ENCODE measurements at regions not wholly inside any gene's neighbourhood (a gene's known extent, or its start where the extent isn't known, plus 50 kb on each side); places are given as distances from the start of the nearest gene placed in this dataset.

GRCh38 chr7:142594078-142594477, 155.2 kb upstream of the PRSS1 start:
- no peak overlapping the region for H3K4me3 ChIP-seq
- H3K9ac ChIP-seq (ENCODE audit: insufficient read length) = no peak overlapping the region
- H3K9me3 ChIP-seq (ENCODE audit: low read depth, low read length) = no peaks in the 10 kb centered on the region
- DNase-seq (ENCODE audit: low read depth, low spot score) = no peak
- no peaks in the 10 kb centered on the region for H3K36me3 ChIP-seq (ENCODE audit: insufficient read depth, low read length)
- H3K27ac ChIP-seq = no peak overlapping the region
- TF ChIP-seq POLR2AphosphoS5 (IDR thresholded peaks at IDR 0.05; ENCODE audit: borderline replicate concordance, low read depth, low read length) (no peak), EZH2 (IDR thresholded peaks at IDR 0.05) (no peak), FOXP2 (optimal IDR thresholded peaks at IDR 0.05; ENCODE audit: control extremely low read depth, extremely low read length, insufficient read depth) (no peak)

DNA sequence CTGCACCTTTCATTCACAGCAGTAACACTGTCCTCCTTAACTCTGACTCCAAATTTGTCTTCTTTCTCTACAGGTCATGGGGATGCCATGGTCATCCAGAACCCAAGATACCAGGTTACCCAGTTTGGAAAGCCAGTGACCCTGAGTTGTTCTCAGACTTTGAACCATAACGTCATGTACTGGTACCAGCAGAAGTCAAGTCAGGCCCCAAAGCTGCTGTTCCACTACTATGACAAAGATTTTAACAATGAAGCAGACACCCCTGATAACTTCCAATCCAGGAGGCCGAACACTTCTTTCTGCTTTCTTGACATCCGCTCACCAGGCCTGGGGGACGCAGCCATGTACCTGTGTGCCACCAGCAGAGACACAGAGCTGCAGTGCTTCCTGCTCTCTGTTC, 156.2 kb upstream of the PRSS1 start:
- no peak overlapping the region for H3K4me3 ChIP-seq
- no peak for DNase-seq (ENCODE audit: low read depth, low spot score)
- H3K9ac ChIP-seq (ENCODE audit: insufficient read length) = no peak overlapping the region
- no peaks in the 10 kb centered on the region for H3K9me3 ChIP-seq (ENCODE audit: low read depth, low read length)
- no peak overlapping the region for H3K27ac ChIP-seq
- H3K36me3 ChIP-seq (ENCODE audit: insufficient read depth, low read length) = no peaks in the 10 kb centered on the region
- no peak for TF ChIP-seq POLR2AphosphoS5 (IDR thresholded peaks at IDR 0.05; ENCODE audit: borderline replicate concordance, low read depth, low read length)

- H3K4me3 ChIP-seq = no peak overlapping the region
- H3K36me3 ChIP-seq (ENCODE audit: insufficient read depth, low read length) = no peaks in the 10 kb centered on the region
- H3K9me3 ChIP-seq (ENCODE audit: low read depth, low read length) = no peaks in the 10 kb centered on the region
- DNase-seq (ENCODE audit: low read depth, low spot score) = no peak
- H3K9ac ChIP-seq (ENCODE audit: insufficient read length) = no peak overlapping the region
- TF ChIP-seq POLR2AphosphoS5 (IDR thresholded peaks at IDR 0.05; ENCODE audit: borderline replicate concordance, low read depth, low read length) = no peak
- no peak for TF ChIP-seq EZH2 (IDR thresholded peaks at IDR 0.05)
- no peak for TF ChIP-seq FOXP2 (optimal IDR thresholded peaks at IDR 0.05; ENCODE audit: control extremely low read depth, extremely low read length, insufficient read depth)
- H3K27ac ChIP-seq = no peak overlapping the region
These were observed 156.6 kb upstream of the PRSS1 start for GRCh38 chr7:142592664-142593063.

DNA sequence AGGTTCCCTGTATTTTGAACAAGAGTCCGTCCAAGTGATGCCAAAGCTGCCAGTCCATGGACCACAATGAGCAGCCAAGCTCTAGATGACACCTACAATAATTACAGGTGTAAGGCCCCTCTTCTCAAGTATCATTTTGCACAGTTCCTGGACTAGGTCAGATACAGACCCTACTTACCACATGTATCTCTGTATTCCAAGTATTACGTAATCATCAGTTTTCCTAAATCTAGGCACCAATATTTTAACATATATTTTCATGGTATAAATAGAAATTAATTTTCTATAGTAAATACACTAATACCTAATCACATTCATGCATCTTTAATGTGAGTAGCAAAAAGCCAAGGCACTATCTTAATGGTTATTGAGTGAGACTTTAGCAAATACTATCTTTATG, 157.0 kb upstream of the PRSS1 start:
- no peak for DNase-seq (ENCODE audit: low read depth, low spot score)
- no peaks in the 10 kb centered on the region for H3K36me3 ChIP-seq (ENCODE audit: insufficient read depth, low read length)
- H3K9ac ChIP-seq (ENCODE audit: insufficient read length) = no peak overlapping the region
- TF ChIP-seq EZH2 (IDR thresholded peaks at IDR 0.05) (no peak), FOXP2 (optimal IDR thresholded peaks at IDR 0.05; ENCODE audit: control extremely low read depth, extremely low read length, insufficient read depth) (no peak), POLR2AphosphoS5 (IDR thresholded peaks at IDR 0.05; ENCODE audit: borderline replicate concordance, low read depth, low read length) (no peak)
- H3K27ac ChIP-seq = no peak overlapping the region
- H3K9me3 ChIP-seq (ENCODE audit: low read depth, low read length) = no peaks in the 10 kb centered on the region
- no peak overlapping the region for H3K4me3 ChIP-seq

GRCh38 chr7:142590830-142591457, 158.3 kb upstream of the PRSS1 start:
- Histone ChIP-seq H3K9me3 (ENCODE audit: low read depth, low read length) (no peaks in the 10 kb centered on the region), H3K9ac (ENCODE audit: insufficient read length) (no peak overlapping the region), H3K36me3 (ENCODE audit: insufficient read depth, low read length) (no peaks in the 10 kb centered on the region), H3K4me3 (no peak overlapping the region), H3K27ac (no peak overlapping the region)
- no peak for DNase-seq (ENCODE audit: low read depth, low spot score)
- no peak for TF ChIP-seq FOXP2 (optimal IDR thresholded peaks at IDR 0.05; ENCODE audit: control extremely low read depth, extremely low read length, insufficient read depth)
- no peak for TF ChIP-seq POLR2AphosphoS5 (IDR thresholded peaks at IDR 0.05; ENCODE audit: borderline replicate concordance, low read depth, low read length)

DNA sequence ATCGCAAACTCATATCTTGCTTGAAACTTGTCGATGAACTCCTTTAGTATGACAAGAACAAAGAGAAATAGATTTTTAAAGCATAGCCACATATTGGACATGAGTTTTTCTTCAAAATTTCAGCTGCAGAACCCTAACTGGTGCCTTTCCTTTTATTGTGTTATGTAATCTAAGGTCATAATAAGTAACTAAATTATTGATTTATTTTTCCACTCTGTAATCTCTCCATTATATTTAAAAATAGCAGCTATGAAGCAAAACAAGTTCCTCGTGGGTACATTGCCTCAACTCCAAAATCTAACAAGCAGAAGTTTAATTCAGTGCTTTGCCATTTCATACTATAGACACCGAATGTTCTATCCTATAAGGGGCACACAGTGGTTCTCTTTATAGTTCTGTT, 159.2 kb upstream of the PRSS1 start:
- Histone ChIP-seq H3K9ac (ENCODE audit: insufficient read length) (no peak overlapping the region), H3K27ac (no peak overlapping the region), H3K4me3 (no peak overlapping the region), H3K36me3 (ENCODE audit: insufficient read depth, low read length) (no peaks in the 10 kb centered on the region), H3K9me3 (ENCODE audit: low read depth, low read length) (no peaks in the 10 kb centered on the region)
- TF ChIP-seq EZH2 (IDR thresholded peaks at IDR 0.05) (no peak), POLR2AphosphoS5 (IDR thresholded peaks at IDR 0.05; ENCODE audit: borderline replicate concordance, low read depth, low read length) (no peak), FOXP2 (optimal IDR thresholded peaks at IDR 0.05; ENCODE audit: control extremely low read depth, extremely low read length, insufficient read depth) (no peak)
- DNase-seq (ENCODE audit: low read depth, low spot score) = no peak

- Histone ChIP-seq H3K4me3 (no peak overlapping the region), H3K9ac (ENCODE audit: insufficient read length) (no peak overlapping the region), H3K9me3 (ENCODE audit: low read depth, low read length) (no peaks in the 10 kb centered on the region), H3K36me3 (ENCODE audit: insufficient read depth, low read length) (no peaks in the 10 kb centered on the region), H3K27ac (no peak overlapping the region)
- TF ChIP-seq POLR2AphosphoS5 (IDR thresholded peaks at IDR 0.05; ENCODE audit: borderline replicate concordance, low read depth, low read length) (no peak), FOXP2 (optimal IDR thresholded peaks at IDR 0.05; ENCODE audit: control extremely low read depth, extremely low read length, insufficient read depth) (no peak), EZH2 (IDR thresholded peaks at IDR 0.05) (no peak)
- no peak for DNase-seq (ENCODE audit: low read depth, low spot score)
These were observed 161.6 kb upstream of the PRSS1 start for GRCh38 chr7:142587578-142588191.

- Histone ChIP-seq H3K27ac (no peak overlapping the region), H3K9ac (ENCODE audit: insufficient read length) (no peak overlapping the region), H3K36me3 (ENCODE audit: insufficient read depth, low read length) (no peaks in the 10 kb centered on the region), H3K4me3 (no peak overlapping the region), H3K9me3 (ENCODE audit: low read depth, low read length) (no peaks in the 10 kb centered on the region)
- TF ChIP-seq EZH2 (IDR thresholded peaks at IDR 0.05) (no peak), POLR2AphosphoS5 (IDR thresholded peaks at IDR 0.05; ENCODE audit: borderline replicate concordance, low read depth, low read length) (no peak), FOXP2 (optimal IDR thresholded peaks at IDR 0.05; ENCODE audit: control extremely low read depth, extremely low read length, insufficient read depth) (no peak)
- no peak for DNase-seq (ENCODE audit: low read depth, low spot score)
These were observed 162.7 kb upstream of the PRSS1 start for GRCh38 chr7:142586611-142587010.

DNA sequence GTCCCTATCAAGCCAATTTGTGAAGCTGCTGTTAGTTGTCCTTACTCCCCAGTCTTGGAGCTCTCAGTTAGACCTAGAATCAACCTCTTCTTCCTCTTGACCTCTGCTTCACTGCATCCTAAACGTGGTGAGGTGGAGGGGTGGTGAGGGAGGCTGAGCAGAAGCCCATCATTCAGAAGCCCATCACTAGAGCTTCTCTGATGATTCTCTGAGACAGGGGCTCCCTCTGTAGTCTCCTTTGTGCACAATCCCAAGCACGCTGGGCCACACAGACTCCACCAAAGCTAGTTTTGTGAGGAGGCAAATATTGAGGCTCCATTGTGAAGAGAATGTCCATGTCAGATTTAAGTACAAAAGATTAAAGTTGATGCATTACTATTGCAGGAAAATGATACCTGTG, 163.8 kb upstream of the PRSS1 start:
- Histone ChIP-seq H3K4me3 (no peak overlapping the region), H3K9ac (ENCODE audit: insufficient read length) (no peak overlapping the region), H3K27ac (no peak overlapping the region), H3K36me3 (ENCODE audit: insufficient read depth, low read length) (no peaks in the 10 kb centered on the region), H3K9me3 (ENCODE audit: low read depth, low read length) (no peaks in the 10 kb centered on the region)
- TF ChIP-seq FOXP2 (optimal IDR thresholded peaks at IDR 0.05; ENCODE audit: control extremely low read depth, extremely low read length, insufficient read depth) (no peak), EZH2 (IDR thresholded peaks at IDR 0.05) (no peak), POLR2AphosphoS5 (IDR thresholded peaks at IDR 0.05; ENCODE audit: borderline replicate concordance, low read depth, low read length) (no peak)
- DNase-seq (ENCODE audit: low read depth, low spot score) = no peak

Data from SK-N-MC (cell line).